ENCODE measurements at regions not wholly inside any gene's neighbourhood (a gene's known extent, or its start where the extent isn't known, plus 50 kb on each side); places are given as distances from the start of the nearest gene placed in this dataset.
"Not testable (repeated sequence)": the region's sequence is repeated elsewhere in the genome, so short reads cannot be mapped to it uniquely, and the experiment has no call there.

DNA sequence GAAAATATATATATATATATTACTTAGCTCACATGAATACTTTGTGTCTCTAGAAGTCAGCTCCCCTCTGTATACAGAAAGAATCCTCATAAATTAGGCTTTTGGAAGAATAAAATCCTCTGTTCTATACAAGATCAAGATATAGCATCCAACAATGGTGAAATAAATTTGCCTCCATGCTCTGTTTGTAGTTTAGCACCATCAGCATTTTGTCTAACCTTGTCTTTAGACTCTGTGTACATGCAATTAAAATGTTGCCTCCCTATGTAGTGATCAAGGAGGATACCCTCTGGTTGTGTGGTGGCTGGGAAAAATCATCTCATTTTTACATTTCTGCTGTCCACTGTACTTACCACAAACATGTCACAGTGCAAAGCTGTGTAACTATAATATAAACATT is 189.7 kb downstream of the C7orf25 start:
- DNase-seq (ENCODE audit: low read depth), result no peak

DNA sequence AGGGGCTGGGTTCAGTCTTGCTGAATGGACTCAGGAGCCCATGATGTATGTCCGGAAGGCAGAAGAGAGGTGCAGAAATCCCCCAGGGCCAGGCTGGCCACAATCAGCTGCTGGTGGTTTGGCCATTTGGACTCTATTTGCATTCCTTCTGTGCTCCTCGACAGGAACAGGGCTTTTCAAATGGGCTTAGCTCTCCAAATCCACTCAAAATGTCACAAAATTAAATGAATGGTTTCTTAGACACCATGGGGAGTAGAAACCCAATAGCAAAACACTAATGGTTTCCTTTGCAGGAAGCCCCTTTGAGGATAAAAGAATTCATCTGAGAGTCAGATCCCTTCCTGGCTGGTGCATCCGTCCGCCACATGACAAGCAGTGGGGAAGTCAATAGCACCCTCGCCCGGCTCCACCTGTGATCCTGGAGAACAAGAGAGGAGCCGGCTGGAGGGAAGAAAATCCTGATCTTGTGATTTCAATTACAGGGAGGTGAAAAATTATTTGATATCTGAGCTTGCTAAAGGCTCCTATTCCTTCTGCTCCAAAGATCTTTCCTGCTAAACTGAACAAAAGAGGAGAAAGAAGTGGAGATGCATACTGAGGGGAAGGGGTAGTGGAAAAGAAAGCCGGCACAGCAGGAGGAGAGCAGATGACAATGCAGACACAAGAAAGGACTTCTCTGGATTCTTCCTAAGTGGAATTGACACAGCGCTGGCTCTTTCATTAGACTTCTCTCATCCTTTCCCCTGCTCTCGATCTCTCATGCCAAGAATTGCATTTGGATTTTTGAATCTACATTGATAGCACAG is 190.7 kb downstream of the C7orf25 start:
- DNase-seq (ENCODE audit: low read depth), result no peak

DNA sequence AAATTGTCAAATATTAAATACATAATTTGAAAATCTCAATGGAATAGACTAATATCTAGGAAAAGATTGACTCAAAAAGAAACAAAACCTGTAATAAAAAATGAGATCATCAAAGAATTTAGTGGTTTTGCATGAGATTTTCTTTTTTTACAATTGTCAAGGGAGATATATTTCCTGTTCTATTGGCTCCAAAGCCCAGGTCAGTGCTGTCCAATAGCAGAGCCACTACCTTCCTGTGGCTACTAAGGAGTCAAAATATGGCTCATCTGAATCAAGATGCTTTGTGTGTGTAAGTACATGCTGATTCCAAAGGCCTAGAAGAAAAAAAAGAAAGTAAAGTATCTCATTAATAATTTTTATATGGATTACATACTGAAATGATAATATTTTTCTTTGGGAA is 191.9 kb downstream of the C7orf25 start:
- no peak for DNase-seq (ENCODE audit: low read depth)

DNA sequence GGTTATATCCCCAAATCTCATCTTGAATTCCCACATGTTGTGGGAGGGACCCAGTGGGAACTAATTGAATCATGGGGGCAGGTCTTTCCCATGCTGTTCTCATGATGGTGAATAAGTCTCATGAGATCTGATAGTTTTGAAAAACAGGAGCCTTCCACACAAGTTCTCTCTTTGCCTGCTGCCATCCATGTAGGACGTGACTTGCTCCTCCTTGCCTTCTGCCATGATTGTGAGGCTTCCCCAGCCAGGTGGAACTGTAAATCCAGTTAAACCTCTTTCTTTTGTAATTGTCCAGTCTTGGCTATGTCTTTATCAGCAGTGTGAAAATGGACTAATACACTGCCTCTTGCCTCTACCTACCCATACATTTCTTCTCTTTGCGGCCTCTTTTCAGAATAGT is 193.4 kb downstream of the C7orf25 start:
- not testable (repeated sequence) for DNase-seq (ENCODE audit: low read depth)

- no peak for DNase-seq (ENCODE audit: low read depth)
Measured at GRCh38 chr7:42714356-42714755, 197.5 kb downstream of the C7orf25 start.

DNA sequence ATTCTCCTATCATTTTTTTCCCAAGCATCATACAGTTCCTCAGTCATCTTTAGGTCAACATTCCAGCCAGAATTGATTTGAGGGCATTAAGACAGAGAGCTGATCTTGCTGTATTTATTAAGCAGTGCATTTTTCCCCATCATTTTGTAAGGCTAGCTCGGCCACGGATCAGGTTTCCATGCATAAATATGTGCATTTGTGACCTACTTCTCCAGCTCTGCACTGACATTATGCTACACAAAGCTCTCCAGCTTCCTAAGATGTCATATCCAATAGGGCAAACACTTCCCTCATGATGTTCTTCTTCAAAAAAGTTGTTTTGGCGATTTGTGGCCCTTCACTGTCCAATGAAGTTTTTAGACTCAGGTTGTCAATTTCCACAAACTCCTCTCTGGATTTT is 202.6 kb downstream of the C7orf25 start:
- DNase-seq (ENCODE audit: low read depth), result no peak

DNA sequence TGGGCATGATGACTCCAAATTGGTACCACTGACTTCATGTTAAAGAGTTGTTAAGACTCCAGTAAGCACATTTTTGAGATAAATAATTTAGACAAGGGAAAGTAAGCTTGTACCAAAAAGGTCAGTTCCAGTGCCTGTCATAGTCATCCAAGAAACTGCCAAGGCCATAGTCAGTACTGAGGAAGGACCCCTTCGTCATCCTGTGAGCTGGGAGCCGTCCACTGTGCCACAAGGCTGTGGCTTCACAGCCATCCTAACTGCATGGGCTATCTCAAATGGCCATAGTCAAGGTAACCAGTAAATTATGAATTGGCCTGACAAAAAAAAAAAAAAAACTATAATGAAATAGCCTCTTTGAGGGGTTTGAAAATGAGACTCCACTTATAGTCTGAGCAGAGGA is 207.2 kb downstream of the C7orf25 start:
- no peak for DNase-seq (ENCODE audit: low read depth)

DNA sequence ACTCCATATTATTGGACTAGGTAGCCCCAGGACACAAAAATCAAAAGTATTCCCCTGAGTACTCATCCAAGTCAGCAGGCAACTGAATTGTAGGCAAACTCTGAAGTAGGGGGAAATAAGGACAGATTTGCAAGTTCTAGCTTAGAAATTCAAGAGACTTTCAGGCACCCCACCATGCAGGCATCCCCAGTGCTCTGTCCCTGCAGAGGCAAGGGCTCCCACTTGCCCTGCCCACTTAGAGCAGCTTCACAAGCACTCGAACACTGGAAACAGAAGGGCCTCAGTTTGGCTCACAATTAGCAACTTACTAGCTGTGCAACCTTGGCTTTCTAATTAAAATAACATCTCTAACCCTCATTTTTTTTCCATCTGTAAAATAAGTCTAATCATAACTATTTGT is 209.2 kb downstream of the C7orf25 start:
- DNase-seq (ENCODE audit: low read depth), result no peak

DNA sequence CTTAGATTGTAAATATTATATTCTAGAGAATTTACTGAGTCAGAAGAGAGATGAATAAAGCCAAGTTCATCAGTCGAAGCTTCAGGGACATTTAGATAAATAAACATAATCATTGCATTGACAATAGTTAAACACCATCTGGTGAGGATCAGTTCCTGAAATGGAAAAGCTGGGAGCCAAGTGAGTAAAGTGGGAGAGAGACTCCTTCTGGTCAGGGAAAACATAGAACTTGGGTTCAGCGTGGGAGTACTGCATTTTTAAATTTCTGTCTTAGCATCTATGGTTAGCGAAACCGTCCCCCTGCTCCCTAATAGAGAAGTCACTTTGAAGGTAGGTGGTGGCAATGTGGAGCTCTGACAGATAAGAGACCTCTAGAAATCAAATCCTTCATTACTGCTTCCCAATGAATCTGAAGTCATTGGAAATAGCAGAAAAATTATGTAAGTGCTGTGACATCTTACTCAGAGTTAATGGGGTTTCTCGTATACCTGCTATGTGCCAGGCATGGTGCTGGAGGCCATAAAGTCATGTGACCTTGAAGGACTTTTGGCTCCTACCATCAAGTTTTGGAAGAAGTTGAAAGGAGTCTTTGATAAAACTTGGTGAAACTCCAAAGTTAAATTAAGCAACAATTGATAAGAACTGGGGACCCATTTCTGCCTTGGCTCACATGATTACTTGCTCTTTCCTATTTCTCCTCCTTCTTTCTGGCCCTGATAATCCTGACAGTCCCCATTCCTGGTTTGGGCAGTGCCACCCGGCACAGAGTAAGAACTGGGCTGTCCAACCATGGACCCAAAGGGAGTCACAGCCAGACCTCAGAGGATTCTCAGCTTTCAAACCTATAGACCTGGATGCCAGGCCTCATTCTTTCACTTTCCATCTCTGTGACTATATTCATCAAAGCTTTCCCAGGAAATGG is 211.2 kb downstream of the C7orf25 start:
- DNase-seq (ENCODE audit: low read depth), result no peak

DNA sequence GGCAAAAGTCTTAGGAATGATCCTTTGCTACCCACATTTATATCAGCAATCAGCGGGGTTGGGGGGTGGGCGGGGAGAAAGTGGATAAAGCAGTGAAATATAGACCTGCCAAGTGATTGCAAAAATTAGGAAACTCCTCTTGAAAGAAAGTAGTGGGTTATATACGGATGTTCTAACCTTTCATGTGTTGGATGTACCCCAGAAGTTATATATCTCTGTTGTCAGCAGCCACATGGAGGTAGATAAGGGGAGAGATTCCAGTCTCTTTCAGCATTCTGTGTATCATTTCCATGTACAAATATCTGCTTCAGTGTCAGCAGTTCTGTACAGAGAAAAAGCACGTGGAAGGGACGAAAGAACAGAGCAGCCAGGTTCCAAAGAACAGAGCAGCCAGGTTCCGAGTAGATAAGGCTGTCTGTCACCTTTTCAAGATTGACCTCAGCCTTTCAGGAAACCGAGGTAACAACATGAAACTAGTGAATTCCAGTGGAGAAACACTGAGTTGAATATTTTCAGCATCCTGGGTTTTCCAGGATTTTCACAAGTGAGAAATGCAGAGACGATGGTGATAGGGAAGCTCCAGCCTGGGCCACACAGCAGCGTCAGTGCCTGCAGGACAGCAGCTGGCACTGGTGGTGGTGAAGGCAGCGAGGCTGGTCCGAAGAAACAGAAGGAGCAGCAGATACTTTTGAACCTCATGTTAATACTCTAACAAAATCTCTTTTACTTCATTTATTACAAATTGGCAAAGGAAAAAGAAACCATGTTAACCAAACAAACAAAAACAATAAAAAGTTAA is 212.3 kb downstream of the C7orf25 start:
- no peak for DNase-seq (ENCODE audit: low read depth)

DNA sequence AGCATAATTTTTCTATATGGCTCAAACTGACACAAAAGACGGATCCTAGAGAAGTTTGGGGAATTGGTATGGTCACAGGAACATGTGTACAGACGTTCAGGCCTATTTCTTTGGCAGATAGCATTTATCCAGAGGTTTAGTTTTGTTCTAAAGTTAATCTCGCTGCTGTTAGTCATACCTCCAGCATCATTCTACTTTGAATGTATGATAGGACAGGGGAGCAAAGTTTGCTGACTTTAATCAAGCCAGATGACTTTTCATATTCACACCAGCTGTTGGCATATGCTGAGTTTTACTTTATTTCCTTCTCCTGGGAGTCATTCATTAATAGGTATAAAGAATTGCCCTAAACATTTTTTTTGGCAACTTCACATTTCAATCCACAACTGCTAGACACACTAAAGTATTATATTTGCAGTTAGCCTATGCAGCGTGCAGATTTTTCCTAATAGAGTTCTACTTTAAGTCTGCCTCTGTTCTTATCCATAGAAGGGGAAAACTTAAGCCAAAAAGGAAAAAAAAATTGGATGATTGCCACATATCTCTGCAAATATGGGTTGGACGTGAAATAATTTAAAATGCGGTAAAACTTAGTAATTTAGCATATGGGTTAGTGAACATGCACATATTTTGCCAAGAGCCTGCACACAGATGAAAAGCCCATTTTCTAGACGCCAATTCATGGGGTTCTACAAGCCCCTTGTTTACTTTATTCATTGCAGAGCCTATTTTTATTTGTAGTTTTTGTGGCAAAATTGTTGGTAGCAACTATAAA is 213.1 kb downstream of the C7orf25 start:
- no peak for DNase-seq (ENCODE audit: low read depth)

DNA sequence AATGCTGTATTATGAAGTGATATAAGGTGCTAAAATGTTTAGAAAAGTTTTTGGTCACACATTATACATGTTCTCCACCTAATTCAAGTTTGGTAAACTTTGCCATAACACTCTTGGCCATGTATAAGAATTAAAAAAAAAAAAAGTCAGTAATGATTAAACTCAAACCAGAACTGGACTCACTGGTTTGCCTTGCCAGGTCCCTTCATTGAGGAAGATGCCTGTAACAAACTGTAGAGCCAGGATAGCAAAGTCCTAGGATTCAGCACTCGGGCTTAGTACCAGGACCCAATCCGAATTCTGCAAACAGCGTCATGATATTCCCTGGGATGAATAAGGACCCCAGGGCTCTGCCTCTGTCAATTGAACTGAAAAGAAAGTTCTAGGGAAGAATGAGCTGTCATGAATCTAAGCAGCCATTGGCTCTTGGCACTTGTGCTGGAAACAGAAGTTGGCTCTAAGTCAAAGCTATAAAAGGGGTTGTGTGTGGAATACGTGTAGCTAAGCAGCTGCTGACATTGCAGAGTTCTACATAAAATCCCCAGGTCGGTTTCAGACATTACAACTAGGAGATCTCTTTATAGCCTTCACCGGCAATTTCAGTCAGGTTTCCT is 216.9 kb downstream of the C7orf25 start:
- DNase-seq (ENCODE audit: low read depth), result peak; percentile 43

- DNase-seq (ENCODE audit: low read depth), result no peak
Measured at GRCh38 chr7:42693722-42694121, 218.1 kb downstream of the C7orf25 start.

GRCh38 chr7:42692621-42693020 is 219.2 kb downstream of the C7orf25 start:
- no peak for DNase-seq (ENCODE audit: low read depth)

DNA sequence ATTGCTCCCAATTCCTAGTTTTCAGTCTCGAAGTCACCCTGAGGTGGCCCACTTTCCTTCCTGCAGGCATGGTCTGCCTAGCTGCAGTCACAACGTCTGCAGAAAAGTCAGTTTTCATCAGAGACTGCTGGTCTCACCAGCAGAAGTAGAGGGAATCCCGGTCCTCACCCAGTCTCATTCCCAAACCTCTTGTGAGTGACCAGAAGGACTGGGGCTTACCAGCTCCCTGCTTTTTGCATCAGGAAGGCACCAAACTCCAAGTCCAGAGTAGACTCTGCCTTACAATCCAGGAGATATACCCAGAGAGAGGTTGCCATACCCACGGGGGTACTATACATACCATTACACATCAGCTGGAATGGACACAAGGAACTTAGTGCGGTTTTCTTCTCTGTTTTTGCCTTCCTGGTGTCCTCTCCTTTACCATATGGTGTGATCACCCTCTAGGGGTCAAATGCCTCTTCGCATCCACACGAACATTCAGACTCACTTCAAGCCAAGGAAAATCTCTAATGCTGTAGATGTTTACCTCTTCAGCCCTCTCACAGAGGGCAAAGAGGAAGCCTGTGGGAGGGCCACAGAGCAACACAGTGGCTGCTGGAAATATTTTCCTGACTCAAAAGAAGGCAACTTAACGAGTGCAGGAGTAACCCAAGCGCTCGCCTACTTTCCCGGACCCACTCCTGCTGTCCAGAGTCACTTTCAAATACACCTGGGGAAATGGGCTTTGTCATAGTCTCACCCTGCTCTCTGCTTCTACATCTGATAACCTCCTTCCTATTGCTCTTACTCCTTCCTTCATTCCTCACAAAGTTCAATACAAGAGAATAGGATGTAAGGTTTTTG is 220.9 kb downstream of the C7orf25 start:
- peak; percentile 73 for DNase-seq (ENCODE audit: low read depth)

DNA sequence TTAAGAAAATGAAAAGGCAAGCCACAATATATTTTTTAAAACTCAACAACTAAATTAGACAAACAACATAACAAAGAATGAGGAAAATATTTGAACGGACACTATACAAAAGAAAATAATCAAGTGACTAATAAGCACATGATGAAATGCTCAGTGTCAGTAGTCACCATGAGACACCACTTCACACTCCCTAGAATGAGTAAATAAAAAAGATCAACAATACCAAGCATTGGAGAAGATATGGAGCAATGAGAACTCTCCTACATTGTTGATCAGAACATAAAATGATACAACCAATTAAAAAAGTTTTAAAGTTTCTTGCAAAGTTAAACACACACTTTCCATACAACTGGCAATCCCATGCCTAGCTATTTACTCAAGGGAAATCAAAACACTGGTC is 222.2 kb downstream of the C7orf25 start:
- no peak for DNase-seq (ENCODE audit: low read depth)

- DNase-seq (ENCODE audit: low read depth), result no peak
Measured at GRCh38 chr7:42688056-42688371, 223.9 kb downstream of the C7orf25 start.

DNA sequence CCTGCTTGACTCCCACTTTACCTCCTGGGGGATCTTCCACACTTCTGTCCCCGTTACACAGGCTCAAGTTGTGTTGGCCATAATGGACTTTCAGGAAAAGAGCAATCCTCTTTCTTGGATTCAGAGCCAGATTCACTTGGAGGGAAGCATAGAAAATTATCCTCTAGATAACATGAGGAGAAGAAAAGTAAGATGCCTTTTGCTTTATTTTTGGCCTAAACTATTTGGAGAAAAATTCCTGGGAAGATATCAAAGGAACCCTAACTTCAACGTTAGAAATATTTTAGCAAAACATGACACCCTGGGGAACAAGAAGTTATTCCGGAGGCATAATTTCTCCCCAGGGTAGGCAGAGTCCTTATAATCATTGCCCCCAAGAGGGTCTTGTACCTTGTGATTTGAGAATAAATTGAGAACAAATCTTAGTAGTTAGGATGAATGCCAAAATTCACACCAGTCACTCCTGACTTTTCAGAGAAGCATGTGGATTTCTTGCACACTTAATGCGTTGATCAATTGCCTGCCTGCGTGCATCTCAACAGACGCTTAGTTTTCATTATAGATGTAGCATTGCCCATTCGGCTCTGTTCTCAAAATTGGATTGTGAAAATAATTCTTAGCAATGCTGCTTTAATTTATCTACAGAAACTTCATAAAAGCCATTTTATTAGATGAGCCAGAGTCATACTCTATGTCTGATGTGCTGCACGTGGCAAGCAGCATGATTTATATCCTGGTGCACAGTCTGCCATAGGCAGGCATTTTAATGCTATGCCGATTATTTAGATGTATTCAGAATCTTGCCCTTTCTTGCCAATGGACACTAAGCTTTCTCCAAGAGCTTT is 224.4 kb downstream of the C7orf25 start:
- DNase-seq (ENCODE audit: low read depth), result no peak

- DNase-seq (ENCODE audit: low read depth), result no peak
Measured at GRCh38 chr7:42686594-42687156, 225.2 kb downstream of the C7orf25 start.

All from RPMI7951 (cell line).